Ovary (tissue), 7 donors: ENCODE measurements at regions not wholly inside any gene's neighbourhood (a gene's known extent, or its start where the extent isn't known, plus 50 kb on each side); places are given as distances from the start of the nearest gene placed in this dataset.

ENCODE experiments used
- DNase-seq, 5 donors: peaks; one replicate each; pipeline ENCODE4 v3.0.0-alpha.2; 2019 to 2020
- H3K27ac ChIP-seq, 2 donors: fragments of 200-600 bp; one replicate each; pipeline versions ENCODE4 v1.5.1 to v1.8.0; 2019 to 2022
- H3K27me3 ChIP-seq: fragments of 200-600 bp; one replicate; pipeline ENCODE4 v1.8.0; 2022
- H3K36me3 ChIP-seq: fragments of 200-600 bp; sonication (generic); one replicate; pipeline ENCODE4 v1.5.1; 2019
- H3K4me1 ChIP-seq: one replicate; pipeline ENCODE4 v1.8.1; 2013; ENCODE audit warnings: mild to moderate bottlenecking, moderate library complexity; ENCODE audit not compliant: insufficient read depth
- H3K4me3 ChIP-seq: fragments of 200-600 bp; sonication (generic); one replicate; pipeline ENCODE4 v1.5.1; 2017
- H3K9me3 ChIP-seq, 2 donors: fragments of 200-600 bp in 1 of 2; sonication (generic) in 1 of 2; one replicate each; pipeline versions ENCODE4 v1.5.1 to v1.8.1; 2013 to 2019; ENCODE audit warnings: mild to moderate bottlenecking in 1 of 2, moderate library complexity in 1 of 2
- CTCF ChIP-seq, 3 donors: fragments of 450-650 bp in 2 of 3; fragments of 200-600 bp in 1 of 3; IDR thresholded peaks; one replicate each; pipeline versions ENCODE4 v1.5.1 to v1.8.0; 2016 to 2022; ENCODE audit warnings: antibody characterized with exemption in 3 of 3, mild to moderate bottlenecking in 1 of 3
- EP300 ChIP-seq: sonication (generic); formaldehyde crosslinking; IDR thresholded peaks from one replicate; pipeline ENCODE4 v1.6.1; 2017; ENCODE audit warnings: antibody characterized with exemption
- POLR2A ChIP-seq: fragments of 450-650 bp; IDR thresholded peaks from one replicate; pipeline ENCODE4 v1.6.1; 2017; ENCODE audit warnings: antibody characterized with exemption, mild to moderate bottlenecking, moderate library complexity
- WGBS, 3 donors: extraction: QIAGEN DNeasy Blood & Tissue Kit in 1 of 3; methylation state at CpG; one replicate each; pipeline versions ENCODE4 v1.1.5 to v1.1.7; 2013 to 2017; 5-methylcytosine and 5-hydroxymethylcytosine counted together
- intact Hi-C, 4 donors: fragments of 100-400 bp; cut with DNase I; formaldehyde crosslinking; loops; one replicate each; pipeline versions ENCODE4 v1.11.0 to v1.15.1; 2022 to 2023
- donor health status: DM: no; HTN: no; CAD: no; lungs with moderate emphysema.
- donor health status: DM: no; HTN: no; CAD: no.
- donor health status: Bipolar disorder and iron deficiency.
- donor health status: DM: no; HTN: no; CAD: no.
- donor health status: DM: yes; HTN: yes; CAD: no.

- no peaks in the 10 kb centered on the region for H3K27me3 ChIP-seq
- TF ChIP-seq CTCF (IDR thresholded peaks at IDR 0.05) (no peak), POLR2A (no peak), EP300 (no peak)
- no peak for DNase-seq
- no peaks in the 10 kb centered on the region for H3K36me3 ChIP-seq
- no peaks in the 10 kb centered on the region for H3K9me3 ChIP-seq
- no peak overlapping the region for H3K4me3 ChIP-seq
- H3K27ac ChIP-seq = no peak overlapping the region
- intact Hi-C loops = no loop called here
- H3K4me1 ChIP-seq = no peaks in the 10 kb centered on the region
Measured at GRCh38 chr10:56662765-56663447, 301.8 kb upstream of the ZWINT start.

GRCh38 chr10:56653289-56653688 is 292.2 kb upstream of the ZWINT start:
- 88 to 95% (median 90%) methylated on average over 1 of the region's 1 CpG for WGBS, 3 donors
- H3K36me3 ChIP-seq = no peaks in the 10 kb centered on the region
- no peak overlapping the region for H3K27ac ChIP-seq
- TF ChIP-seq CTCF (IDR thresholded peaks at IDR 0.05) (no peak), EP300 (no peak), POLR2A (no peak)
- intact Hi-C loops = no loop called here
- no peak overlapping the region for H3K4me3 ChIP-seq
- no peak for DNase-seq
- H3K9me3 ChIP-seq = no peaks in the 10 kb centered on the region
- no peaks in the 10 kb centered on the region for H3K27me3 ChIP-seq
- no peaks in the 10 kb centered on the region for H3K4me1 ChIP-seq

- H3K27ac ChIP-seq = no peak overlapping the region
- H3K27me3 ChIP-seq = no peaks in the 10 kb centered on the region
- 85 to 92% (median 88%) methylated on average over 13 of the region's 13 CpGs for WGBS, 3 donors
- H3K4me1 ChIP-seq = no peaks in the 10 kb centered on the region
- no peaks in the 10 kb centered on the region for H3K9me3 ChIP-seq
- H3K4me3 ChIP-seq = no peak overlapping the region
- intact Hi-C loops = no loop called here
- no peaks in the 10 kb centered on the region for H3K36me3 ChIP-seq
- TF ChIP-seq CTCF (IDR thresholded peaks at IDR 0.05) (no peak), POLR2A (no peak), EP300 (no peak)
- DNase-seq = no peak
Measured at GRCh38 chr10:56646329-56647111, 285.5 kb upstream of the ZWINT start.

- intact Hi-C loops = no loop called here
- Histone ChIP-seq H3K4me1 (no peaks in the 10 kb centered on the region), H3K36me3 (no peaks in the 10 kb centered on the region), H3K9me3 (no peaks in the 10 kb centered on the region), H3K4me3 (no peak overlapping the region), H3K27ac (no peak overlapping the region), H3K27me3 (no peaks in the 10 kb centered on the region)
- WGBS, 3 donors = 77 to 97% (median 84%) methylated on average over 1 of the region's 1 CpG
- TF ChIP-seq CTCF (IDR thresholded peaks at IDR 0.05) (no peak), POLR2A (no peak), EP300 (no peak)
- no peak for DNase-seq
Measured at GRCh38 chr10:56633876-56634452, 272.9 kb upstream of the ZWINT start.
